Stimulated activated CD4-positive, alpha-beta T cell treated with anti-CD3 and anti-CD28 coated beads, Interleukin-4, amount 100 ng/mL, for 24 hours (primary cell): ENCODE measurements at regions not wholly inside any gene's neighbourhood (a gene's known extent, or its start where the extent isn't known, plus 50 kb on each side); places are given as distances from the start of the nearest gene placed in this dataset.

Source experiments
- DNase-seq: peaks from one replicate; pipeline ENCODE4 v3.0.0-alpha.2; 2020

- DNase-seq, result no peak
Observed at GRCh38 chr4:180799798-180800197, 1443.4 kb upstream of the TENM3 start.

DNA sequence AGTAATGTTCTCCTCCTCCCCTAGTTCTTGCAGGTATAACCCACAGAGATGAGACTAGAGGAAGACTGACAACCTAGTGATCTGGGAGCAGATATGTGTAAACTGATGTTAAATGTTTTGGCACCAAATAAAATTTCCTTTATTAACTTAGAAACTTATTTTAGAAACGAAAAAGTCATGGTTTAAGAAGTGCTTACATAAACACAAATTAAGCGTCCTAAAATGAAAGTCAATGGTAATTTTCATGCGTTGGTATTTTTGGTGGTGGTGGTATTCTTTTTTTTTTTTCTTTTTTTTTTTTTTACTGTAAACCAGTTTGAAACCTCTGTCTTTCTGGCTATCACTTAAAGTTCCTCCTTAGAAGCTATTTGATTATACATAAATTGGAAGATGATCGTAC, 1438.1 kb upstream of the TENM3 start:
- no peak for DNase-seq

DNA sequence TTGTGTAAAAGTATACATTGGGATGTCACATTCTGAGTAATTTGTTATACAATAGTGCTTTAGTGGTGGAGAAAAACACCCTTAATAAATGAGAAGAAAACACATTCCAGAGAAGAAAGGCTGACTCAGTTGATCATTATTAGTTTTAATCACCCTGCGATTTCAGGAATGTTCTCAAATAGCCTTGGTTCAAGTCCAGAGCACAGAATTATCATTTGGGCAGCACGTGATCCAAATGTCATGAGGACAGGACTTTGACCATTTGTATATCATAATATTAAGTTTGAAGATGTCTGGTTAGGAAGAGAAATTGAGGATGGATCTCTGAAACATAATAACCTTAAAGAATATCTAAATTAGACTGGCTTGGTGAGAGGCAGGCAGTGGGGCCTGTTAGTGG, 1434.3 kb upstream of the TENM3 start:
- no peak for DNase-seq

DNA sequence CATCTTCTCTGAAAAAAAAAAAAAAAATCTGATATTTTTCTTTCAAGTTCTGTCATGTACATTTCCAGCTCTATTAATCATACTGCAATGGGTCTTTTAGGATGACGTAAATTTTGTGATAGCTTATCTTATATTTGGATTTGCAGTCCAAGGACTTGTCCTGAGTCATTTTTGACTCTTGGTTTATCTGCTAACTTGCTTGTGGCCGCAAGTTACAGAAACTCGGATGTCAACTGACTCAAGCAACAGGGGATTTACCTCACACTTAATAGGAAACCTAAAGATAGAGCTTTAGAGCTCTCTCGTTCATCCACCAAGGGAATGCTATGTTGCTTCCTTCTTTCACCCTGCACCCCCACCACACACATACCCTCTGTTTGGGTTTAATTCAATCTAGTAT, 1433.8 kb upstream of the TENM3 start:
- no peak for DNase-seq

DNA sequence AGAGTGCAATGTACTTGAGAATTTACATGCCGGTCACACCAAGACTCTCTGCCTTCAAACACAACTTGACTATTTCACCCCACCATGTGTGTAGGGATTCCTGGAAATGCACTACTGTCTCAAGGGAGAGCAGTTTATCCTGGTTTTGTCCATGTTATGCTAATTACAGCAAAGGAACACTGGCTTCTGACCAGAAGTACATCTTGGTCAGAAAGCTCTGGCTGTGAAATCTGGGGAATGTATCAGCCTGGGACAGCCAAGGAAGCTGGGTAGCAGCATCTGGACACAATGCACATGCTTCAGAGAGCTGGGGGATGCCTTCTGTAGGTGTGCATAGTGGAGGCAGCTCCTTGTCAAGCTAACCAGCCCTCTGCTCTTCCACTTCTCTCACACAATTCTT, 1432.6 kb upstream of the TENM3 start:
- no peak for DNase-seq

GRCh38 chr4:180811556-180811955, 1431.6 kb upstream of the TENM3 start:
- DNase-seq, result no peak

GRCh38 chr4:180812783-180813182, 1430.4 kb upstream of the TENM3 start:
- DNase-seq, result no peak

GRCh38 chr4:180814875-180815417, 1428.3 kb upstream of the TENM3 start:
- no peak for DNase-seq

DNA sequence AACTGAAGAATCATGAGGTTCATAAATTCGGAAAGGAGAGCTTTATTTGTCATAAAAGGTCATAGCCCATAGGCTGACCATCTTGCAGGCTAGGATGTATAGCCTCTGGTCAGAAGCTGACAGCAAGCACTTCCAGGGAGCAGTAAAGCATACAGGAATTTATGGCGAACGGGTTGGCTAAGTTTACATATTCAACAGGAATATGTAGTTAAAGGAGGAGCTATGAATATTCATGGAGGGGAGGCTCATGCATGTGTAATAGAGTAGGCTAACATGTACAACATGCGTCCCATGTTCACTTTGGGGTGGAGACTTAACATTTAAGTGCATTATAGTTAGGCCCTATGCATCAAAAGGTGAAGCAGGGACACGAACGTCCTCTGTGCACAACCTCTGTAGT, 1425.7 kb upstream of the TENM3 start:
- no peak for DNase-seq

- DNase-seq, result no peak
Observed at GRCh38 chr4:180823108-180823507, 1420.1 kb upstream of the TENM3 start.

DNA sequence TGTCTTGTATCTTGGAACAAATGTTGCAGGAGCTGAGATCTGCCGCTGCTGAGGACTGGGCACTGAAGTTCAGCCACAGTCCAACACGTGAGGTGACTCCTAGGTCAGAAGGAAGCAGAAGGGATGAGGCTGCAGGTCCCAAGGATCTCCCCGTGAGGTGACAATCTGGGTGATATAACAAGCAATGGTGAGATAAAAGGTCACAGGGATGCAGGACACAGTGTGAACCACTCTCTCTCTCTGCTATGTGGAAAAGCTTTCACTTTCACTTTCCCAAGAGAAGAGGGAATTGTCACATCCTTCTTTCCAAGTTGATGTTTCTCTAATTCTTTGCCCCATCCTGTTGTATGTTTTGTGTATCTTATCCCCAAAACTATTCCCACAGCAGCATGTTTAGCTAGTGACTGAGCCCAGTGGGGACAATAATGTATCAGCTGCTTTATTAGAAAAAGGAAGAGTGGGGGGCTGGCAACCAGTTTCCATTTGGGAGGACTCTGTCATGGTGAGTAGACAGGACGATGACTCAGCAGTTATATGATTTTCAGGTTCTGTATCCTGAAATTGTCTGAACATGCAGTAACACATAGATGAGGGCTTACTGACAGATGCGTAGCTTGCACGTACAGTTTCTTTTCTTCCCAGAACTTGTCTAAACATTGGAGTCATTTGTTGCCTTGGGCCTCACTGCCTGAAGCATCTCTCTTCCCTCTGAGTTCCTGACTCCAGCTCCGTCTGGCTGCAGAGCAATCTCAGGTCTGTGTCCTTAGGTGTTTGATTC, 1415.8 kb upstream of the TENM3 start:
- no peak for DNase-seq

- DNase-seq, result no peak
Observed at GRCh38 chr4:180828455-180829018, 1414.7 kb upstream of the TENM3 start.

DNA sequence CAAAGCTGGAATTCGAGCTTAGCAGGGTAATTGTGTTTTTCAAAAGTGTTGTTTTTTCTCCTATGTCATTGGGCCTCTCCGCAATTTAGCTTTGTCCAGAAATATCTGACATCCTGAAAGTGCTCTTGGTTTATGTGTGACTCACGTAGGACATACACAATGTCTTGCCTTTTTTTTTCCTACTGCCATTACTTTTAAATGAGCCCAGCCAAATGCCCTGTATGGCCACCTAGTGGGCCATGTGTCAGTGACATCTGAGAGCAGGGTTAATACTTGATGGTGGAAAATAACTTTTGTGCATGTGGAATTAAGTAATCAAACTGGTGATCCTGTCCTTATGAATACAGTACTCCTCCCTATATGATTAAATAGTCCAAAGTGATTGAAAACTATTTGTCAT, 1411.1 kb upstream of the TENM3 start:
- no peak for DNase-seq

DNA sequence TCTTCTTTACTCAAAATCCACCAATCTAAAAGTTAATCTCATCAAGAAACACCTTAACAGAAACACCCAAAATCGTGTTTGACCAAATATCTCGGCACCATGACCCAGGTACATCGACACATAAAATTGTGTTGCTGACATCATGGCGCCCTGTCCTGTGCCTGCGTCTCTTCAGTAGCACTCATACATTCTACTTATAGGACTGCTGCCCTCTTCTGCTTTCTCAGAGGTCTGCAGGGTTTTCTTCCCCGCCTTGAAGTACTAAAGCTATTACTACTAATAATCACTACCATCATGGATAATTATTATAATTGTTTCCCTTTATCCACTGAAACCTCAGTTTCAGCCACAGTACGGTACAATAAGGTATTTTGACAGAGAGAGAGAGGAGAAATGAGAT, 1403.1 kb upstream of the TENM3 start:
- DNase-seq, result no peak

DNA sequence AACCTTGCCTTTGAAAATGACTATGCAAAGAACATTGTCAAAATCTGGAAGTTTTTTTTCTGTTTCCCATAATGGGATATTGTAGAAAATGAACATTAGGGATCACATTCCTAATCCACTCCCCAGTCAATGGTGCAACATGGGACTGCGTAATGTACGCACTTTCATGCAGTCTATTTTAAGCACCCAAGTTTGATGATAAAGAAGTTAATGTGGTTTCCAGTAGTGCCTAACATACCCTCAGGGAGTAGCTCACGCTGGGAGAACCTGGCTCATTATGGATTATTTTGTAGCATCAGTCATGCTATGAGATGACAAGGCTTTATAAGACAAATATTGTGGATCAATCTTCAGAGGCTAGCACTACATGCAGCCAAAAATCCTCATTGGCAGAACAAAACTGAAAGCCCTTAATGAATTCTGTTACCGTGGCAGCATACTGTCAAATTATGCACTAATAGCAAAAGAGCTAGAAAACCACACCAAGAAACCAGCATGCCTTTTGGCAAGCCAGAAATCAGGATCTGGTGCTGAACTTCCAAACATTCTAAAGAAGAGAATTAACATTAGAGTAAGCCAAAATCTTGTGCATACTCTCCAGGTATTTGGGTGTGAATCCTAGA, 1392.8 kb upstream of the TENM3 start:
- DNase-seq, result no peak

GRCh38 chr4:180852738-180853137, 1390.5 kb upstream of the TENM3 start:
- DNase-seq, result no peak

- no peak for DNase-seq
Observed at GRCh38 chr4:180855184-180855583, 1388.0 kb upstream of the TENM3 start.

- DNase-seq, result no peak
Observed at GRCh38 chr4:180860089-180860720, 1383.0 kb upstream of the TENM3 start.

DNA sequence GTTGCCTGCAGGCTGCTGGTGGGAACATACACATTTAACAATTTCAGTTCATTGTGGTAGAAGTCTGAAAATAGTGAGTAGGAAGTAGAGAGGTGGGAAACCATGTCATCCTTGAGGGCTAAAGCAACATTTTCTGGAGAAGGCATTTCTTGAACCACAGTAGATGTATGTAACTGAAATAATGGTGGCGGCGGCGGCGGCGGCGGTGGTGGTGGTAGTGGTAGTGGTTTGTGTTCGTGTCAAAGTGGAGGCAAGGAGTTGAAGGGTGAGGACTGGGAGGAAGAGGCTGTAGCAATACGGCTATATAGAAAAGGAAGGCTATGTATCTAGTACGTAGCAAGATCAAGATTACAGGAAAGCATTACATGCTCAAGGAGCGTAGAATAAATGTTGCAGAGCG, 1381.6 kb upstream of the TENM3 start:
- no peak for DNase-seq

DNA sequence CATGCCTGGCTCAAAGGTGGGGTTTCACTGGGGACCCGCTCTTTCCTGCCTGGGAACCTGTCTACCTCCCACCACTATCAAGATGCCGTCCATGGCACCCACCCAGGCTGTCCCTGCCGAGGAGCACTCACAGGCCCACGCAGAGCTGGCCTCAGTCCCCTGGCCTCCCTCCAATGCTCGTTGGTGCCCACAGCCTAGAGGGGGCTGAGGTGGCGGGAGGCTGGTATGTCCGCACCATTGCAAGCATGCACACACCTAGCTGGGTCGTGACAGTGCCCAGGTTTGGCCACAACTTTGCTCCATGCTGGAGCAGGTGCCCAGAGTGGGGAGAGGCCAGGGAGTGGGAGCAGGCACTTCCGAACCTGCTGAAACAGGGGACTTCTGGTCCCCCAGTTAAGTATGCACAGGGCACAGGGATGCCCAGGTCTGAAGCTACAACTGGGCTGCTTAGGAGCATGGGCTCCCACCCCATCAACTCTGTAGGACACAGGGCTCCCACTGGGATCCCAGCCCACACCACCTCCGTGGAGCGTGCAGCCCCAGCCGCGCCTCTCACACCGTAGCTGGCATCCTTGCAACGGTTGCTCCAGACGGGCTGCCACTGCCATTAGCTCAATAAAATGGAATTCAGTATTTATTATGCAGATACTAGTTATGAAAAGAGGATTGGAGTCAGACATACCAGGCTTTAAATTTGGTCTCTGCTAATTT, 1376.1 kb upstream of the TENM3 start:
- DNase-seq, result no peak

- DNase-seq, result no peak
Observed at GRCh38 chr4:180870623-180871022, 1372.6 kb upstream of the TENM3 start.

DNA sequence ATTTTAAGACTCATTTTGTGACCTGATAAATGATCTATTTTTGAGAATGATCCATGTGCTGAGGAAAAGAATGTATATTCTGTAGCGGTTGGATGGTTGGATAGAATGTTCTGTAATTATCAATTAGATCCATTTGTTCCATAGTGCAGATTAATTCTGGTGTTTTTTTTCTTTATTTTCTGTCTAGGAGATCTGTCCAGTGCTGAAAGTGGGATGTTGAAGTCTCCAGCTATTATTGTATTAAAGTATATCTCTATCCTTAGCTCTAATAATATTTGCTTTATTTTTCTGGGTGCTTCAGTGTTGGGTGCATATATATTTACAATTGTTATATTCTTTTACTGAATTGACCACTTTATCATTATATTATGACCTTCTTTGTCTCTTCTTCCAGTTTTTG, 1344.9 kb upstream of the TENM3 start:
- no peak for DNase-seq

GRCh38 chr4:180900781-180901180, 1342.4 kb upstream of the TENM3 start:
- no peak for DNase-seq
